SK-N-SH (cell line): ENCODE measurements at regions not wholly inside any gene's neighbourhood (a gene's known extent, or its start where the extent isn't known, plus 50 kb on each side); places are given as distances from the start of the nearest gene placed in this dataset.

Experiments
- CTCF ChIA-PET: fragments of 300-600, 350-600 bp; formaldehyde crosslinking; extraction: SDS; loops from one replicate; lab custom pipeline; 2021; lab: Yijun Ruan, JAX
- POLR2A ChIA-PET: fragments of 350-600 bp; sonication (Branson Sonifier 250); formaldehyde crosslinking; extraction: SDS; loops from one replicate; lab custom pipeline; 2020; ENCODE audit warnings: antibody characterized with exemption, inconsistent platforms; lab: Yijun Ruan, JAX
- DNase-seq: peaks from one replicate; pipeline ENCODE4 v3.0.0; 2012
- H2AFZ ChIP-seq: fragments of 200-600 bp; sonication (generic); 2 replicates; pipeline ENCODE4 v1.8.1; 2016; ENCODE audit warnings: antibody characterized with exemption, mild to moderate bottlenecking, low read depth
- H3F3A ChIP-seq: fragments of 200-600 bp; sonication (generic); replicated peaks from 2 replicates; pipeline ENCODE3; 2016; ENCODE audit warnings: antibody characterized with exemption, mild to moderate bottlenecking; ENCODE audit not compliant: insufficient read depth
- H3K27ac ChIP-seq, 2 experiments: fragments of 200-500 bp in 1 of 2; fragments of 200-600 bp in 1 of 2; sonication (Bioruptor generic) in 1 of 2; sonication (generic), shearing (Covaris generic) in 1 of 2; 2 replicates each; pipeline versions ENCODE4 v1.5.1 to v1.6.1; 2014 to 2016; ENCODE audit warnings: low read depth in 2 of 2, inconsistent platforms in 1 of 2, low read length in 1 of 2, mild to moderate bottlenecking in 1 of 2, mixed read lengths in 1 of 2
- H3K27me3 ChIP-seq: fragments of 200-600 bp; sonication (generic), shearing (Covaris generic); 2 replicates; pipeline ENCODE4 v1.6.1; 2016; ENCODE audit warnings: mixed run types; ENCODE audit not compliant: insufficient read depth
- H3K36me3 ChIP-seq, 2 experiments: fragments of 200-500 bp in 1 of 2; fragments of 200-600 bp in 1 of 2; sonication (Bioruptor generic) in 1 of 2; sonication (generic) in 1 of 2; replicated peaks in 1 of 2; 2 replicates each; pipeline versions ENCODE3 to v1.5.1; 2014 to 2016; ENCODE audit warnings: low read length in 1 of 2, mild to moderate bottlenecking in 1 of 2; ENCODE audit not compliant: insufficient read depth in 2 of 2, control insufficient read depth in 1 of 2
- H3K4me1 ChIP-seq, 2 experiments: fragments of 200-500 bp in 1 of 2; fragments of 200-600 bp in 1 of 2; sonication (Bioruptor generic) in 1 of 2; sonication (generic), shearing (Covaris generic) in 1 of 2; 2 replicates each; pipeline versions ENCODE4 v1.5.1 to v1.6.1; 2014 to 2016; ENCODE audit warnings: low read depth in 1 of 2, low read length in 1 of 2, mixed run types in 1 of 2; ENCODE audit not compliant: insufficient read depth in 2 of 2, control insufficient read depth in 1 of 2
- H3K4me2 ChIP-seq: fragments of 200-600 bp; sonication (generic), shearing (Covaris generic); 2 replicates; pipeline ENCODE4 v1.6.1; 2017; ENCODE audit warnings: mixed run types
- H3K4me3 ChIP-seq, 2 experiments: fragments of 200-500 bp in 1 of 2; fragments of 200-600 bp in 1 of 2; sonication (Bioruptor generic) in 1 of 2; sonication (generic), shearing (Covaris generic) in 1 of 2; 2 replicates each; pipeline versions ENCODE4 v1.5.1 to v1.8.1; 2014 to 2016; ENCODE audit warnings: low read depth in 2 of 2, inconsistent platforms in 1 of 2, low read length in 1 of 2, mild to moderate bottlenecking in 1 of 2, mixed read lengths in 1 of 2, moderate library complexity in 1 of 2
- H3K79me2 ChIP-seq: fragments of 200-600 bp; sonication (generic); 2 replicates; pipeline ENCODE4 v1.8.1; 2017; ENCODE audit warnings: mild to moderate bottlenecking; ENCODE audit not compliant: insufficient read depth
- H3K9ac ChIP-seq: fragments of 200-600 bp; sonication (generic); 2 replicates; pipeline ENCODE4 v1.6.1; 2017; ENCODE audit warnings: mixed run types
- H3K9me2 ChIP-seq: fragments of 200-600 bp; sonication (generic); 2 replicates; pipeline ENCODE4 v1.6.1; 2017; ENCODE audit warnings: mixed run types
- H3K9me3 ChIP-seq: fragments of 200-600 bp; sonication (generic); 2 replicates; pipeline ENCODE4 v1.6.1; 2017; ENCODE audit warnings: mixed run types, mild to moderate bottlenecking, moderate library complexity
- H4K20me1 ChIP-seq: fragments of 200-600 bp; sonication (generic); 2 replicates; pipeline ENCODE4 v1.6.1; 2017; ENCODE audit warnings: mild to moderate bottlenecking, mixed run types; ENCODE audit not compliant: insufficient read depth
- CHD2 ChIP-seq: fragments of 150-350 bp; IDR thresholded peaks from 2 replicates; pipeline ENCODE4 v1.6.1; 2018; ENCODE audit warnings: low read length; ENCODE audit not compliant: partially characterized antibody
- CTCF ChIP-seq: fragments of 200-600 bp; sonication (generic); IDR thresholded peaks from 2 replicates; pipeline ENCODE4 v1.6.1; 2017; ENCODE audit warnings: antibody characterized with exemption, mild to moderate bottlenecking, moderate library complexity
- EP300 ChIP-seq, 2 experiments: IDR thresholded peaks; 2 replicates each; pipeline versions ENCODE4 v1.4.0 to v1.6.1; 2012; ENCODE audit warnings: borderline replicate concordance in 1 of 2, low read depth in 1 of 2, low read length in 1 of 2
- IRF3 ChIP-seq: fragments of 150-350 bp; IDR thresholded peaks from 2 replicates; pipeline ENCODE4 v1.6.1; 2016; ENCODE audit warnings: mild to moderate bottlenecking, low read depth, low read length
- JUND ChIP-seq: IDR thresholded peaks from 2 replicates; pipeline ENCODE4 v1.4.0; 2012
- MEF2A ChIP-seq: IDR thresholded peaks from 2 replicates; pipeline ENCODE4 v1.4.0; 2012; ENCODE audit warnings: low read depth, borderline replicate concordance
- NRF1 ChIP-seq: IDR thresholded peaks from 2 replicates; pipeline ENCODE4 v1.6.1; 2012; ENCODE audit warnings: low read depth, mild to moderate bottlenecking, low read length
- RCOR1 ChIP-seq: fragments of 150-350 bp; IDR thresholded peaks from 2 replicates; pipeline ENCODE4 v1.6.1; 2017; ENCODE audit warnings: antibody characterized with exemption, low read length
- RFX5 ChIP-seq: IDR thresholded peaks from 2 replicates; pipeline ENCODE4 v1.6.1; 2012; ENCODE audit warnings: mild to moderate bottlenecking, improper control_type of control experiment, low read length
- RXRA ChIP-seq: IDR thresholded peaks from 2 replicates; pipeline ENCODE4 v1.4.0; 2012; ENCODE audit warnings: low read depth, mild to moderate bottlenecking, borderline replicate concordance
- SIN3A ChIP-seq: IDR thresholded peaks from 2 replicates; pipeline ENCODE4 v1.6.1; 2012; ENCODE audit warnings: low read depth, mild to moderate bottlenecking, low read length, moderate library complexity, borderline replicate concordance
- TAF1 ChIP-seq: IDR thresholded peaks from 2 replicates; pipeline ENCODE4 v1.6.1; 2012; ENCODE audit warnings: low read depth, mild to moderate bottlenecking, low read length, moderate library complexity, borderline replicate concordance
- TCF12 ChIP-seq: IDR thresholded peaks from 2 replicates; pipeline ENCODE4 v1.4.0; 2012
- TEAD4 ChIP-seq: IDR thresholded peaks from 2 replicates; pipeline ENCODE4 v1.4.0; 2012; ENCODE audit warnings: mild to moderate bottlenecking, borderline replicate concordance; ENCODE audit not compliant: insufficient read depth
- USF1 ChIP-seq: IDR thresholded peaks from 2 replicates; pipeline ENCODE4 v1.4.0; 2012; ENCODE audit warnings: low read depth, borderline replicate concordance
- USF2 ChIP-seq: fragments of 150-350 bp; IDR thresholded peaks from 2 replicates; pipeline ENCODE4 v1.6.1; 2017; ENCODE audit warnings: antibody characterized with exemption, low read length, low read depth, borderline replicate concordance
- YY1 ChIP-seq: IDR thresholded peaks from 2 replicates; pipeline ENCODE4 v1.4.0; 2012; ENCODE audit warnings: low read depth, mild to moderate bottlenecking
- WGBS: methylation state at CpG from one replicate; pipeline ENCODE4 v1.1.6; 2017; ENCODE audit warnings: low lambda C conversion rate; 5-methylcytosine and 5-hydroxymethylcytosine counted together
- TF ChIP-seq, protein P1 (sequence below): IDR thresholded peaks from 2 replicates; pipeline ENCODE4 v1.4.0; 2012; ENCODE audit warnings: low read depth, borderline replicate concordance

GRCh38 chr1:14294006-14294405, 304.5 kb upstream of the KAZN start:
- H3K36me3 ChIP-seq: no peaks in the 10 kb centered on the region
- no peaks in the 10 kb centered on the region for H3F3A ChIP-seq
- H3K4me1 ChIP-seq: no peaks in the 10 kb centered on the region
- POLR2A ChIA-PET: no interaction called here
- H4K20me1 ChIP-seq: no peaks in the 10 kb centered on the region
- no peak for TF ChIP-seq MEF2A
- TF ChIP-seq RCOR1: no peak
- no peak for TF ChIP-seq NRF1
- no peak for TF ChIP-seq USF1
- no peak for TF ChIP-seq EP300 (IDR thresholded peaks at IDR 0.05; ENCODE audit: borderline replicate concordance in 1 of 2, low read depth in 1 of 2, low read length in 1 of 2)
- no peak for TF ChIP-seq TCF12
- TF ChIP-seq YY1: no peak
- TF ChIP-seq CHD2: no peak
- CTCF ChIA-PET: no interaction called here
- H3K27ac ChIP-seq: no peak overlapping the region
- no peak overlapping the region for H3K4me3 ChIP-seq
- WGBS: 34% methylated on average over 5 of the region's 5 CpGs
- no peak overlapping the region for H2AFZ ChIP-seq
- no peaks in the 10 kb centered on the region for H3K79me2 ChIP-seq
- H3K9me2 ChIP-seq: no peaks in the 10 kb centered on the region
- no peak for DNase-seq
- H3K4me2 ChIP-seq: no peak overlapping the region
- no peaks in the 10 kb centered on the region for H3K9me3 ChIP-seq
- no peaks in the 10 kb centered on the region for H3K27me3 ChIP-seq
- H3K9ac ChIP-seq: no peak overlapping the region

DNA sequence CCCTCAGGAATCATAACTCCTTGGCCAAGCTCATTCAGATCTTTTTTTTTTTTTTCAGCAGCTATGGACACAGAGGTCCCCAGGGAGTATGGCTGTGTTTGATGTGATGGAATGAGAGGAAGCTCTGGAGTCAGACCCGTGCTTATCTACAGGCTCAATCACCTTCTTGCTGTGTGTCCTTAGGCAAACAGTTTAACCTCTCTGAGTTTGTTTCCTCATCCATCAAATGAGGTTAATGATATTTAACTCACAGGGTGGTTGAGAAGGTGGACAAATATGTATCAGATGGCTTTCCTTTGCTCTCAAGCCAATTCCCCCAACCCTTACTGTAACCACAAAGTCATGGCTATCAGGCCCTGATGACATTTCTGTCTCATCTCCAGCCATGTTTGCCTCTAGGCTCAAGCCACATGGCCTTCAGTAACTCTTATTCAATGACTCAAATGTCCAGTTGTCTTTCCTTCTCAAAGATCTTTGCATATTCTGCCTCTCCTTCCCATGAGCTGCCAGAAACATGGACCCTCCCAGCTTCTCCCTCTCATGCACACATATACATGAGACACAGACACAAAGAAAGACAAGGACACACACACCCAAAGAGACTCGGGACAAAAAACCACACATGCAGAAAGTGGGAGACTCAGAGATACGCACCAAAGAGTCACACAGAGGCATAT, 303.5 kb upstream of the KAZN start:
- H3K27ac ChIP-seq: no peak overlapping the region
- no peaks in the 10 kb centered on the region for H4K20me1 ChIP-seq
- 6% methylated on average over 3 of the region's 3 CpGs for WGBS
- ChIA-PET CTCF (no interaction called here), POLR2A (no interaction called here)
- H3F3A ChIP-seq: no peaks in the 10 kb centered on the region
- no peaks in the 10 kb centered on the region for H3K27me3 ChIP-seq
- no peak overlapping the region for H2AFZ ChIP-seq
- no peaks in the 10 kb centered on the region for H3K9me2 ChIP-seq
- no peak overlapping the region for H3K9ac ChIP-seq
- H3K4me3 ChIP-seq: no peak overlapping the region
- DNase-seq: no peak
- H3K4me1 ChIP-seq: no peaks in the 10 kb centered on the region
- TF ChIP-seq CTCF (no peak), IRF3 (no peak), RXRA (no peak), RFX5 (no peak), TEAD4 (no peak), EP300 (IDR thresholded peaks at IDR 0.05; ENCODE audit: borderline replicate concordance in 1 of 2, low read depth in 1 of 2, low read length in 1 of 2) (no peak), TAF1 (no peak), JUND (no peak), SIN3A (no peak), USF2 (no peak), NRF1 (no peak)
- TF ChIP-seq, protein P1, sequence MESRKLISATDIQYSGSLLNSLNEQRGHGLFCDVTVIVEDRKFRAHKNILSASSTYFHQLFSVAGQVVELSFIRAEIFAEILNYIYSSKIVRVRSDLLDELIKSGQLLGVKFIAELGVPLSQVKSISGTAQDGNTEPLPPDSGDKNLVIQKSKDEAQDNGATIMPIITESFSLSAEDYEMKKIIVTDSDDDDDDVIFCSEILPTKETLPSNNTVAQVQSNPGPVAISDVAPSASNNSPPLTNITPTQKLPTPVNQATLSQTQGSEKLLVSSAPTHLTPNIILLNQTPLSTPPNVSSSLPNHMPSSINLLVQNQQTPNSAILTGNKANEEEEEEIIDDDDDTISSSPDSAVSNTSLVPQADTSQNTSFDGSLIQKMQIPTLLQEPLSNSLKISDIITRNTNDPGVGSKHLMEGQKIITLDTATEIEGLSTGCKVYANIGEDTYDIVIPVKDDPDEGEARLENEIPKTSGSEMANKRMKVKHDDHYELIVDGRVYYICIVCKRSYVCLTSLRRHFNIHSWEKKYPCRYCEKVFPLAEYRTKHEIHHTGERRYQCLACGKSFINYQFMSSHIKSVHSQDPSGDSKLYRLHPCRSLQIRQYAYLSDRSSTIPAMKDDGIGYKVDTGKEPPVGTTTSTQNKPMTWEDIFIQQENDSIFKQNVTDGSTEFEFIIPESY: no peak
- H3K36me3 ChIP-seq: no peaks in the 10 kb centered on the region
- H3K9me3 ChIP-seq: no peaks in the 10 kb centered on the region
- H3K79me2 ChIP-seq: no peaks in the 10 kb centered on the region
- H3K4me2 ChIP-seq: no peak overlapping the region
